Activated CD8-positive, alpha-beta T cell treated with anti-CD3 and anti-CD28 coated beads for 36 hours (primary cell): ENCODE measurements at regions not wholly inside any gene's neighbourhood (a gene's known extent, or its start where the extent isn't known, plus 50 kb on each side); places are given as distances from the start of the nearest gene placed in this dataset.
A peak's percentile ranks its signal among the peaks of the same experiment; 100 is the strongest.

Source experiments
- ATAC-seq: fragments of 200-7000 bp; cut with Tn5 transposase; one replicate; pipeline ENCODE4 v1.10.0; 2021; ENCODE audit warnings: mild to moderate bottlenecking, moderate library complexity
- CTCF ChIA-PET: fragments of 350-600 bp; sonication (Branson Sonifier 250); formaldehyde crosslinking; loops from one replicate; lab custom pipeline; 2021; ENCODE audit warnings: antibody characterized with exemption; lab: Charles Lee
- POLR2A ChIA-PET: fragments of 350-600 bp; sonication (Branson Sonifier 250); formaldehyde crosslinking; loops from one replicate; lab custom pipeline; 2021; ENCODE audit warnings: antibody characterized with exemption; lab: Charles Lee
- DNase-seq: peaks from one replicate; pipeline ENCODE4 v3.0.0-alpha.2; 2020
- H3K27ac Mint-ChIP-seq: one replicate; pipeline ENCODE4 v1.8.0; 2021; ENCODE audit warnings: mild to moderate bottlenecking, mixed read lengths
- H3K27me3 Mint-ChIP-seq: one replicate; pipeline ENCODE4 v1.8.0; 2021; ENCODE audit warnings: mixed read lengths
- H3K36me3 Mint-ChIP-seq: one replicate; pipeline ENCODE4 v1.8.0; 2021; ENCODE audit warnings: low read depth, mixed read lengths
- H3K4me1 Mint-ChIP-seq: one replicate; pipeline ENCODE4 v1.8.0; 2021; ENCODE audit warnings: low read depth, mixed read lengths
- H3K4me3 Mint-ChIP-seq: one replicate; pipeline ENCODE4 v1.8.0; 2021; ENCODE audit warnings: mild to moderate bottlenecking, moderate library complexity, mixed read lengths
- H3K9me3 Mint-ChIP-seq: one replicate; pipeline ENCODE4 v1.8.0; 2021; ENCODE audit warnings: mixed read lengths
- CTCF ChIP-seq: fragments of 200-600 bp; IDR thresholded peaks from one replicate; pipeline ENCODE4 v1.8.0; 2022; ENCODE audit warnings: antibody characterized with exemption, mild to moderate bottlenecking
- intact Hi-C: fragments of 100-400 bp; cut with micrococcal nuclease; formaldehyde crosslinking; loops from one replicate; pipeline ENCODE4 v1.10.0; 2022

- DNase-seq: no peak
- Mint-ChIP-seq H3K4me3 (no peak overlapping the region), H3K27ac (no peak overlapping the region), H3K27me3 (no peaks in the 10 kb centered on the region), H3K36me3 (peaks cover 72% of the 10 kb centered on the region), H3K4me1 (peaks cover 11% of the 10 kb centered on the region), H3K9me3 (peaks cover 40% of the 10 kb centered on the region)
- intact Hi-C loops: no loop called here
- TF ChIP-seq CTCF: no peak
- ATAC-seq: no peak
- CTCF ChIA-PET: interaction anchor here (1.0 kb wide), 1 partner anchor 69 kb away, joined by 3 read pairs; no protein-coding TSS in a partner anchor
- POLR2A ChIA-PET: no interaction called here
Measured at GRCh38 chr7:149568218-149568617, 70.6 kb upstream of the ZNF746 start.

DNA sequence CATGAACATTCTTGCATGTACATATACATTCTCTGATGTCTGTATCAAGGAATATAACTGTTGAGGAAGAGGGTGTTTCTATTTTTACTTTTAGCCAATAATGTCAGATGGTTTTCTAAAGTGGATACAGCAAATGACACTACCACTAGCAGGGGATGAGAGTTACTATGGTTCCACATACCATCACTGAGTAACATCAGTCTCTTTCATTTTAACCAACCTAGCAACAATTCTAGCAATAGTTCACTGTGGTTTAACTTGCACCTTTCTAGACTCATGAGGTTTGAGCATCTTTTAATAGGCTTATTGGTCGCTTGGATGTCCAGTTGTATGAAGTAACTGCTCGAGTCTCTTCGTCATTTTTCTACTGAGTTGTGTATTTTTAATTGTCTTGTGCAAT lies 68.5 kb upstream of the ZNF746 start:
- POLR2A ChIA-PET: no interaction called here
- Mint-ChIP-seq H3K36me3 (peaks cover 59% of the 10 kb centered on the region), H3K4me3 (no peak overlapping the region), H3K27ac (peak overlapping the region; percentile 43), H3K9me3 (peaks cover 23% of the 10 kb centered on the region), H3K4me1 (peaks cover 11% of the 10 kb centered on the region), H3K27me3 (no peaks in the 10 kb centered on the region)
- ATAC-seq: no peak
- CTCF ChIA-PET: no interaction called here
- no peak for TF ChIP-seq CTCF
- DNase-seq: no peak
- intact Hi-C loops: no loop called here

DNA sequence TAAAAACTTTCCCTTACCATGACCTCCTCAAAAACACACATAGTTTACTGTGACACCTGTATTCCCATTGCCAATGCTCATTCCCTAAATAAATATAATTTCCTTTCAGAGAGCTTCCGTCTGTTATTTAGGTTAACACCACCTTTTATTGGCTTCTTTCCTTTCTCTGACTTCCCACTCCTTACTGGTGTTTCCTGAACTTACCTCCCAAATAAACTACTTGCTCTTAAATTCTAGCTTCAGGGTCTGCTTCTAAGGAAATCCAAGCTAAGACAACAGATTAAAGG lies 67.4 kb upstream of the ZNF746 start:
- no peak overlapping the region for H3K27ac Mint-ChIP-seq
- H3K27me3 Mint-ChIP-seq: no peaks in the 10 kb centered on the region
- peaks cover 18% of the 10 kb centered on the region for H3K9me3 Mint-ChIP-seq
- H3K4me3 Mint-ChIP-seq: no peak overlapping the region
- H3K4me1 Mint-ChIP-seq: peaks cover 11% of the 10 kb centered on the region
- intact Hi-C loops: no loop called here
- ChIA-PET POLR2A (no interaction called here), CTCF (interaction anchor here (1.0 kb wide), 1 partner anchor 61 kb away, joined by 3 read pairs; no protein-coding TSS in a partner anchor)
- no peak for DNase-seq
- no peak for TF ChIP-seq CTCF
- no peak for ATAC-seq
- peaks cover 56% of the 10 kb centered on the region for H3K36me3 Mint-ChIP-seq

- TF ChIP-seq CTCF: no peak
- H3K27ac Mint-ChIP-seq: no peak overlapping the region
- H3K9me3 Mint-ChIP-seq: peaks cover 13% of the 10 kb centered on the region
- ChIA-PET POLR2A (interaction anchor here (0.7 kb wide), 1 partner anchor 18 kb away, joined by 3 read pairs; no protein-coding TSS in a partner anchor), CTCF (interaction anchor here (1.0 kb wide), 1 partner anchor 61 kb away, joined by 3 read pairs; no protein-coding TSS in a partner anchor)
- H3K4me1 Mint-ChIP-seq: peaks cover 11% of the 10 kb centered on the region
- ATAC-seq (no peak), DNase-seq (no peak)
- no peaks in the 10 kb centered on the region for H3K27me3 Mint-ChIP-seq
- no peak overlapping the region for H3K4me3 Mint-ChIP-seq
- peaks cover 53% of the 10 kb centered on the region for H3K36me3 Mint-ChIP-seq
- intact Hi-C loops: no loop called here
Measured at GRCh38 chr7:149564340-149565095, 66.9 kb upstream of the ZNF746 start.

- no peak for TF ChIP-seq CTCF
- DNase-seq (no peak), ATAC-seq (no peak)
- H3K9me3 Mint-ChIP-seq: peaks cover 5% of the 10 kb centered on the region
- intact Hi-C loops: no loop called here
- ChIA-PET POLR2A (no interaction called here), CTCF (no interaction called here)
- H3K4me3 Mint-ChIP-seq: no peak overlapping the region
- H3K27ac Mint-ChIP-seq: no peak overlapping the region
- peaks cover 41% of the 10 kb centered on the region for H3K36me3 Mint-ChIP-seq
- H3K27me3 Mint-ChIP-seq: no peaks in the 10 kb centered on the region
- H3K4me1 Mint-ChIP-seq: peaks cover 8% of the 10 kb centered on the region
Measured at GRCh38 chr7:149562602-149563001, 65.0 kb upstream of the ZNF746 start.
